OCI-LY7 (cell line): ENCODE measurements at regions not wholly inside any gene's neighbourhood (a gene's known extent, or its start where the extent isn't known, plus 50 kb on each side); places are given as distances from the start of the nearest gene placed in this dataset.

ENCODE experiments used
- BruUV-seq: library from RNA; stranded (reverse); fragments of 400-500 nt; replicated peaks from 2 replicates; lab custom pipeline; 2021; lab: Mats Ljungman, UMichigan
- CTCF ChIA-PET: fragments of 300-600 bp; sonication (Branson Sonifier 250); formaldehyde crosslinking; loops from one replicate; lab custom pipeline; 2022; ENCODE audit warnings: antibody characterized with exemption; ENCODE audit not compliant: unreplicated experiment; lab: Charles Lee
- POLR2A ChIA-PET: fragments of 300-600 bp; sonication (Branson Sonifier 250); formaldehyde crosslinking; loops from one replicate; lab custom pipeline; 2022; ENCODE audit warnings: antibody characterized with exemption; lab: Charles Lee
- DNase-seq: peaks from one replicate; pipeline ENCODE4 v3.0.0-alpha.2; 2015; ENCODE audit warnings: low spot score
- H2AFZ ChIP-seq: fragments of 200-600 bp; sonication (generic), shearing (Covaris generic); 2 replicates; pipeline ENCODE4 v1.6.1; 2014; ENCODE audit warnings: mild to moderate bottlenecking, antibody characterized with exemption, low read length, moderate library complexity
- H3K27ac ChIP-seq: fragments of 200-600 bp; sonication (generic); 2 replicates; pipeline ENCODE4 v1.5.1; 2014; ENCODE audit warnings: mixed run types, low read depth, mild to moderate bottlenecking, moderate library complexity, low read length, inconsistent platforms; ENCODE audit not compliant: poor library complexity, severe bottlenecking
- H3K36me3 ChIP-seq: fragments of 200-600 bp; sonication (generic); 2 replicates; pipeline ENCODE4 v1.6.1; 2014; ENCODE audit warnings: mild to moderate bottlenecking, antibody characterized with exemption, low read length, moderate library complexity, mixed read lengths; ENCODE audit not compliant: insufficient read depth
- H3K4me1 ChIP-seq: fragments of 200-600 bp; sonication (generic); 2 replicates; pipeline ENCODE4 v1.5.1; 2014; ENCODE audit warnings: mild to moderate bottlenecking, low read length; ENCODE audit not compliant: insufficient read depth, poor library complexity, severe bottlenecking
- H3K4me2 ChIP-seq: fragments of 200-600 bp; sonication (generic); 2 replicates; pipeline ENCODE4 v1.6.1; 2014; ENCODE audit warnings: mild to moderate bottlenecking, low read length
- H3K4me3 ChIP-seq: fragments of 200-600 bp; sonication (generic); 2 replicates; pipeline ENCODE4 v1.5.1; 2014; ENCODE audit warnings: mild to moderate bottlenecking, low read depth, low read length; ENCODE audit not compliant: poor library complexity, severe bottlenecking
- H3K79me2 ChIP-seq: fragments of 200-600 bp; sonication (generic); 2 replicates; pipeline ENCODE4 v1.6.1; 2016; ENCODE audit warnings: low read depth, mild to moderate bottlenecking, low read length, moderate library complexity, mixed read lengths; ENCODE audit not compliant: insufficient read depth
- H3K9me2 ChIP-seq: fragments of 200-600 bp; sonication (generic); 2 replicates; pipeline ENCODE4 v1.6.1; 2016; ENCODE audit warnings: mild to moderate bottlenecking, low read length, mixed read lengths; ENCODE audit not compliant: insufficient read depth
- H3K9me3 ChIP-seq: fragments of 200-600 bp; sonication (generic); 2 replicates; pipeline ENCODE4 v1.6.1; 2014; ENCODE audit warnings: mild to moderate bottlenecking, mixed run types, low read length, mixed read lengths
- H4K20me1 ChIP-seq: fragments of 200-600 bp; sonication (generic); 2 replicates; pipeline ENCODE4 v1.6.1; 2014; ENCODE audit warnings: mild to moderate bottlenecking, antibody characterized with exemption, low read length, moderate library complexity, mixed read lengths; ENCODE audit not compliant: insufficient read depth
- EZH2phosphoT487 ChIP-seq: fragments of 200-600 bp; sonication (generic); IDR thresholded peaks from 2 replicates; pipeline ENCODE4 v1.6.1; 2018; ENCODE audit warnings: low read depth, borderline replicate concordance, mild to moderate bottlenecking, mixed run types, antibody characterized with exemption, low read length, moderate library complexity, mixed read lengths
- intact Hi-C: fragments of 100-400 bp; cut with micrococcal nuclease; formaldehyde crosslinking; loops from one replicate; pipeline ENCODE4 v1.10.0; 2022; ENCODE audit not compliant: unreplicated experiment
- TF ChIP-seq, protein P1 (sequence below): fragments of 200-600 bp; sonication (generic); conservative IDR thresholded peaks from 2 replicates; pipeline ENCODE4 v1.5.1; 2014; ENCODE audit warnings: mild to moderate bottlenecking, antibody characterized with exemption, low read length, moderate library complexity, mixed read lengths

GRCh38 chr12:81811778-81812125, 52.6 kb upstream of the PPFIA2 start:
- intact Hi-C loops = no loop called here
- CTCF ChIA-PET = no interaction called here
- no peaks in the 10 kb centered on the region for H3K79me2 ChIP-seq
- H3K4me1 ChIP-seq = no peaks in the 10 kb centered on the region
- POLR2A ChIA-PET = interaction anchor here (1.2 kb wide), 1 partner anchor 30 kb away, joined by 5 read pairs; no protein-coding TSS in a partner anchor
- no peak for DNase-seq
- BruUV-seq = no TSS peak
- no peaks in the 10 kb centered on the region for H3K9me3 ChIP-seq
- no peak for TF ChIP-seq EZH2phosphoT487
- TF ChIP-seq, protein P1, sequence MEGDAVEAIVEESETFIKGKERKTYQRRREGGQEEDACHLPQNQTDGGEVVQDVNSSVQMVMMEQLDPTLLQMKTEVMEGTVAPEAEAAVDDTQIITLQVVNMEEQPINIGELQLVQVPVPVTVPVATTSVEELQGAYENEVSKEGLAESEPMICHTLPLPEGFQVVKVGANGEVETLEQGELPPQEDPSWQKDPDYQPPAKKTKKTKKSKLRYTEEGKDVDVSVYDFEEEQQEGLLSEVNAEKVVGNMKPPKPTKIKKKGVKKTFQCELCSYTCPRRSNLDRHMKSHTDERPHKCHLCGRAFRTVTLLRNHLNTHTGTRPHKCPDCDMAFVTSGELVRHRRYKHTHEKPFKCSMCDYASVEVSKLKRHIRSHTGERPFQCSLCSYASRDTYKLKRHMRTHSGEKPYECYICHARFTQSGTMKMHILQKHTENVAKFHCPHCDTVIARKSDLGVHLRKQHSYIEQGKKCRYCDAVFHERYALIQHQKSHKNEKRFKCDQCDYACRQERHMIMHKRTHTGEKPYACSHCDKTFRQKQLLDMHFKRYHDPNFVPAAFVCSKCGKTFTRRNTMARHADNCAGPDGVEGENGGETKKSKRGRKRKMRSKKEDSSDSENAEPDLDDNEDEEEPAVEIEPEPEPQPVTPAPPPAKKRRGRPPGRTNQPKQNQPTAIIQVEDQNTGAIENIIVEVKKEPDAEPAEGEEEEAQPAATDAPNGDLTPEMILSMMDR = no peak
- no peaks in the 10 kb centered on the region for H4K20me1 ChIP-seq
- H3K4me3 ChIP-seq = no peak overlapping the region
- no peaks in the 10 kb centered on the region for H3K9me2 ChIP-seq
- H3K27ac ChIP-seq = no peak overlapping the region
- no peak overlapping the region for H3K4me2 ChIP-seq
- H3K36me3 ChIP-seq = no peaks in the 10 kb centered on the region
- H2AFZ ChIP-seq = no peak overlapping the region

DNA sequence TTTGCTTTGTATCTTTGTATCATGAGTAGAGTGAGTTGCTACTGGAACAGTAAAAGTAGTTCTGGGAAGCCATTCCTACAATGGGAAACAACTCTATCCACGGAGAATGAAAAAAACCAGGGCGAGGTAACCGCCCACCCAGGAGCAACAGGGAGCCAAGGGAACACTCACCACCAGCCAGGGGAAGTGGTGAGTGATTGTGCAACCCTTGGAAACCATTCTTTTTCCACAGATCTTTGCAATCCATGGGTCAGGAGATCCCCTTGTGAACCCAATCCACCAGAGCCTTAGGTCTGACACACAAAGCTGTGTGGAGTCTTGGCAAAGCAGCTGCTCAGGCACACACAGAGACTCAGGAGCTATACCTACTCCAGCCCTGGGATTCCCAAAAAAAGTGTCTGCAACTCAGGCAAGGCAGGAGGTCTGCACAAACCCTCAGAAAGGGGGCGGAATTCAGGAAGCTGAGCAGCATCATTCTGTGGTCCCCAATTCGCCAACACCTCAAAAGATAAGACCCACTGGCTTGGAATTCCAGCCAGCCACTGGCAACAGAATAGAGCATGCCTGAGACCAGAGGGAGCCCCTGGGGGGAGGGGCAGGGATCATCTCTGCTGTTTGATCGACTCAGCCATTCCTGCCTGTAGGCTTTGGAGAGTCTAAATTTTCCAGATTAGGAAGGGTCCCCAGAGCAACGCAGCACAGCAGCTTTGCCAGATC, 52.1 kb upstream of the PPFIA2 start:
- Histone ChIP-seq H3K27ac (no peak overlapping the region), H4K20me1 (no peaks in the 10 kb centered on the region), H3K9me3 (no peaks in the 10 kb centered on the region), H3K4me3 (no peak overlapping the region), H2AFZ (no peak overlapping the region), H3K4me1 (no peaks in the 10 kb centered on the region), H3K4me2 (no peak overlapping the region), H3K79me2 (no peaks in the 10 kb centered on the region), H3K9me2 (no peaks in the 10 kb centered on the region), H3K36me3 (no peaks in the 10 kb centered on the region)
- no peak for DNase-seq
- TF ChIP-seq, protein P1 = no peak
- TF ChIP-seq EZH2phosphoT487 = no peak
- intact Hi-C loops = no loop called here
- CTCF ChIA-PET = no interaction called here
- POLR2A ChIA-PET = no interaction called here
- BruUV-seq = no TSS peak

DNA sequence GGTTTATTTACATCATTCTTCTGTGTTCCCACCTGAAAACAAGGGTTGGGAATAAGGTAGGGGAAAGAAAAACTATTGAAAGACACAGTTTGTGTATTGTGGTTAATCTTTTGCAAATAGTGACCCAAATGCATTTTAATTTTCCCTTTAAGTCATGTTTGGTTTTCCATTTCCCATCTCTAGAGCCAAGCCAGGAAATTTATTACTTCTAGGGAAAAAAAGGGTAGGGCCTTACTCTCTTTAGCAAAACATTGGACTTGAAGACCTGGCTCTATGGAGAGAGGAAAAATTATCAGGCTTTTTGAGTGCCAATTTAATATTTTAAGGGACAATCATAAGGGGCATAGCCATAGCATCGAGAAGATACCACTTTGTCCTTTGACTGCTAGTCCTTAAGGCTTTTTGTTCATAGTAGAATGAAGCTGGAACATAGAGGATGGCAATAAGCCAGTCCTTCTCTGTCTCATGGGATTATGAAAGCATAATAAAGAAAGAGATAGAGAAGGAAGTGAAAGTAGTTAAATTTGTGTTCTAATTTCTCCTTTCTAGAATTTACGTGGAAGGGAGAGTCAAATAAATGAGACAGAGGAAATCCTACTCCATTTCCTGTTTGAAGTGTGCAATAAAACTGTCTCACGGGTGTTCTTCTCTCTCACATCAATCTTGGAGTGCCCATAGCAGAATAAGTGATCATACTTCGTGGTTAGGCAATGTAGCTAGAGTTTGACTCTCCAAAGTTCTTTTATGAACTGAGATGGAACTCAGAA, 50.9 kb upstream of the PPFIA2 start:
- POLR2A ChIA-PET = no interaction called here
- no TSS peak for BruUV-seq
- intact Hi-C loops = no loop called here
- CTCF ChIA-PET = no interaction called here
- Histone ChIP-seq H3K4me3 (no peak overlapping the region), H3K9me2 (no peaks in the 10 kb centered on the region), H3K27ac (no peak overlapping the region), H4K20me1 (no peaks in the 10 kb centered on the region), H2AFZ (no peak overlapping the region), H3K4me2 (no peak overlapping the region), H3K9me3 (no peaks in the 10 kb centered on the region), H3K36me3 (no peaks in the 10 kb centered on the region), H3K4me1 (no peaks in the 10 kb centered on the region), H3K79me2 (no peaks in the 10 kb centered on the region)
- TF ChIP-seq, protein P1 = no peak
- TF ChIP-seq EZH2phosphoT487 = no peak
- DNase-seq = no peak
